Psoas muscle (tissue), 7 donors: ENCODE measurements at regions not wholly inside any gene's neighbourhood (a gene's known extent, or its start where the extent isn't known, plus 50 kb on each side); places are given as distances from the start of the nearest gene placed in this dataset.

Experiments used
- ATAC-seq, 4 donors: fragments of 200-7000 bp; cut with Tn5 transposase; one replicate each; pipeline ENCODE4 v1.9.1; 2020; ENCODE audit warnings: moderate library complexity in 3 of 4, mild to moderate bottlenecking in 2 of 4
- DNase-seq, 2 donors: peaks; one replicate each; pipeline ENCODE4 v3.0.0-alpha.2; 2020
- H3K27ac ChIP-seq: fragments of 200-600 bp; one replicate; pipeline ENCODE4 v1.8.0; 2022
- H3K27me3 ChIP-seq, 3 donors: fragments of 200-600 bp in 1 of 3; one replicate each; pipeline versions ENCODE4 v1.6.1 to v1.8.0; 2013 to 2022; ENCODE audit warnings: low read length in 2 of 3, mild to moderate bottlenecking in 2 of 3, moderate library complexity in 1 of 3; ENCODE audit not compliant: insufficient read depth in 3 of 3
- H3K36me3 ChIP-seq, 2 donors: fragments of 200-600 bp in 1 of 2; one replicate each; pipeline versions ENCODE4 v1.6.1 to v1.8.0; 2013 to 2022; ENCODE audit warnings: low read depth in 1 of 2, mild to moderate bottlenecking in 1 of 2, moderate library complexity in 1 of 2; ENCODE audit not compliant: insufficient read depth in 1 of 2
- H3K4me1 ChIP-seq: fragments of 200-600 bp; one replicate; pipeline ENCODE4 v1.8.0; 2022
- H3K4me3 ChIP-seq: fragments of 200-600 bp; one replicate; pipeline ENCODE4 v1.8.0; 2022; ENCODE audit warnings: mild to moderate bottlenecking
- H3K9me3 ChIP-seq: fragments of 200-600 bp; one replicate; pipeline ENCODE4 v1.8.0; 2022
- WGBS, 3 donors: extraction: QIAGEN DNeasy Blood & Tissue Kit; methylation state at CpG; one replicate each; pipeline versions ENCODE4 v1.1.6 to v1.1.7; 2013; 5-methylcytosine and 5-hydroxymethylcytosine counted together
- intact Hi-C, 2 donors: fragments of 100-400 bp; cut with DNase I; formaldehyde crosslinking; loops; one replicate each; pipeline versions ENCODE4 v1.11.0 to v1.14.2; 2022
- TF ChIP-seq, protein P1 (sequence below): fragments of 200-600 bp; IDR thresholded peaks from one replicate; pipeline ENCODE4 v1.8.0; 2022; ENCODE audit warnings: antibody characterized with exemption
- donor health status: healthy with polysubstance abuse.
- donor health status: DM: no; HTN: no; CAD: no; lungs with moderate emphysema.
- donor health status: Bipolar disorder and iron deficiency.
- donor health status: healthy.
- donor health status: DM: yes; HTN: yes; CAD: no.
- donor health status: DM: no; HTN: no; CAD: no.
- donor health status: DM: yes; HTN: yes; CAD: no.

DNA sequence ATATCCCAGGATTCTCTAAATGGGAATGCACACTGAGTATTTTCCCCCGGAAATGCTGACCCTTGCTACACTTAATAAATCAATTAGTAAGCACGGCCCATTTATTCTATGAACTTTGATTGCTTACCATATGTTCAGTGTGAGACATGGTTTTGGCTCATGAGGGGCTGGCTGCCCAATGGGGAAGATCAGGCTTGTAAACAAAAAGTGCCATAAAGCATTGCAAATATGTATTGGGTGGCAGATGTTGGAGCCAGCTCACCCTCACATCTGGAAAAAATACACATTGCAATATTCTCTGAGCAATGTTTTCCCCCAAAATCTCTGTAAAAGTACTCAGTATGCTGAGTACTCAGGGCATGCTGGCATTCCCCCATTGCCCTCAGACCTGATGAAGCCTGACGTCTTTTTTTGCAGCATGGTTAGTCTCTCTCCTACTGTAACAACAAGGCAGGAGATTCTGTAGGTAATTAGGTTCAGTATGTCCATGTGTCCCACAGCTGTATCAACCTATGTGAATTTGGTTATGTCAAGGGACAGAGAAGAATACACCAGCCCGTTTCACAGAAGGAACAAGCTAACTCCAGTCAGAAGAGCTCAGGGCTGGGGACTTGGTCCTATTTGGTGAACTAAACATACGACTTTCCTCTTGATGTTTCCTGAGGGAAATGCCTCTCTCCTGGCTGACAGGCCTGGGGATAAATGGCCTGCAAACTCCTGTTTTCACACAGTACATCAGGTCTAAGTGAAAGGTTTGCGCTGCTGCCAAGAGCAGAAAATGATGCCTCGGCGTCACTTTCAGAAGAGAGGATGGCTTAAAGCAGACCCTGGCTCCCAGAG lies 202.4 kb downstream of the INSIG2 start:
- TF ChIP-seq, protein P1, sequence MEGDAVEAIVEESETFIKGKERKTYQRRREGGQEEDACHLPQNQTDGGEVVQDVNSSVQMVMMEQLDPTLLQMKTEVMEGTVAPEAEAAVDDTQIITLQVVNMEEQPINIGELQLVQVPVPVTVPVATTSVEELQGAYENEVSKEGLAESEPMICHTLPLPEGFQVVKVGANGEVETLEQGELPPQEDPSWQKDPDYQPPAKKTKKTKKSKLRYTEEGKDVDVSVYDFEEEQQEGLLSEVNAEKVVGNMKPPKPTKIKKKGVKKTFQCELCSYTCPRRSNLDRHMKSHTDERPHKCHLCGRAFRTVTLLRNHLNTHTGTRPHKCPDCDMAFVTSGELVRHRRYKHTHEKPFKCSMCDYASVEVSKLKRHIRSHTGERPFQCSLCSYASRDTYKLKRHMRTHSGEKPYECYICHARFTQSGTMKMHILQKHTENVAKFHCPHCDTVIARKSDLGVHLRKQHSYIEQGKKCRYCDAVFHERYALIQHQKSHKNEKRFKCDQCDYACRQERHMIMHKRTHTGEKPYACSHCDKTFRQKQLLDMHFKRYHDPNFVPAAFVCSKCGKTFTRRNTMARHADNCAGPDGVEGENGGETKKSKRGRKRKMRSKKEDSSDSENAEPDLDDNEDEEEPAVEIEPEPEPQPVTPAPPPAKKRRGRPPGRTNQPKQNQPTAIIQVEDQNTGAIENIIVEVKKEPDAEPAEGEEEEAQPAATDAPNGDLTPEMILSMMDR = no peak
- H3K4me1 ChIP-seq = no peaks in the 10 kb centered on the region
- ATAC-seq (no peak), DNase-seq (no peak)
- no peaks in the 10 kb centered on the region for H3K9me3 ChIP-seq
- WGBS, 3 donors = 52 to 56% (median 53%) methylated on average over 8 of the region's 8 CpGs
- no peak overlapping the region for H3K27ac ChIP-seq
- no peak overlapping the region for H3K4me3 ChIP-seq
- intact Hi-C loops = no loop called here
- H3K36me3 ChIP-seq = no peaks in the 10 kb centered on the region
- H3K27me3 ChIP-seq = no peaks in the 10 kb centered on the region

DNA sequence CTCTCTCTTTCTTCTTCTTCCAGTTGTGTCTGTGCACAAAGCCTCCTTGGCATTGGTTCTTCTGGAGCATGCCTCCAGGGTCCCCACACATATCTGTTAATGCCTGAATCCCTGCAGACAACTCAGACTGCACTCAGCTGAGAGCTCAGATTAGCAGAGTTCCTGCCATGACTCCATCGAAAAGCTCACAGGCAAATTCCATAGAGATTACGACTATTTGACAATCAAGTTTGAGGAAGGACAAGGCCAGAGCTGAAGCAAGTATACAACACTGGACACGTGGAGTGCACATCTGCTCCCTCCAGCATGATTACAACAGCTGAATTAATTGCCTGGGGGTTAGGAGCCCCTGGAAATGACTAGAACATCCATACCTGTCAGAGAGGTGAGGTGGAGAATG lies 190.7 kb downstream of the INSIG2 start:
- WGBS, 3 donors = 47 to 55% (median 53%) methylated on average over 3 of the region's 3 CpGs
- TF ChIP-seq, protein P1 = no peak
- Histone ChIP-seq H3K4me3 (no peak overlapping the region), H3K27me3 (no peaks in the 10 kb centered on the region), H3K36me3 (no peaks in the 10 kb centered on the region), H3K4me1 (no peaks in the 10 kb centered on the region), H3K27ac (no peak overlapping the region), H3K9me3 (no peaks in the 10 kb centered on the region)
- no peak for ATAC-seq
- intact Hi-C loops = no loop called here
- no peak for DNase-seq

DNA sequence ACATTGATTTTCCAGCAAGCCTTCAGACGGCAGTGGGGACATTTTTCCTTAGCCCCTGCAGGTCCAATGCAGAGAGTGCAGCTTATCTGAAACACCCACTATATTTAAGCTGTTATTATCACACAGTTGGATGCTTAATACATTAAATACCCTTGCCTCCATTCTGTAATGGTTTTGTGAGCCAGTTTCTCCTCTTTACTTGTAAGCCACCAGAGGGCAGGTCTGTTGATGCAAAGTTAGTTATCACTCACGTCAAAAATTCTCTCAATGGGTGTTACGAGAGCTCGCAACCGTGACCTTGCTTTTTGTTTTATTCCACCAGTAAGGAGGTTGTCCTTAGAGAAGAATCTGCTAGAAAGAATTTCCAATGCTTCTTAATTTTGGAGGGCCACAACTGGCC lies 189.8 kb downstream of the INSIG2 start:
- Histone ChIP-seq H3K9me3 (no peaks in the 10 kb centered on the region), H3K27me3 (no peaks in the 10 kb centered on the region), H3K4me3 (no peak overlapping the region), H3K36me3 (no peaks in the 10 kb centered on the region), H3K27ac (no peak overlapping the region), H3K4me1 (no peaks in the 10 kb centered on the region)
- DNase-seq = no peak
- TF ChIP-seq, protein P1 = no peak
- WGBS, 3 donors = 83 to 89% (median 85%) methylated on average over 5 of the region's 5 CpGs
- intact Hi-C loops = no loop called here
- ATAC-seq = no peak

DNA sequence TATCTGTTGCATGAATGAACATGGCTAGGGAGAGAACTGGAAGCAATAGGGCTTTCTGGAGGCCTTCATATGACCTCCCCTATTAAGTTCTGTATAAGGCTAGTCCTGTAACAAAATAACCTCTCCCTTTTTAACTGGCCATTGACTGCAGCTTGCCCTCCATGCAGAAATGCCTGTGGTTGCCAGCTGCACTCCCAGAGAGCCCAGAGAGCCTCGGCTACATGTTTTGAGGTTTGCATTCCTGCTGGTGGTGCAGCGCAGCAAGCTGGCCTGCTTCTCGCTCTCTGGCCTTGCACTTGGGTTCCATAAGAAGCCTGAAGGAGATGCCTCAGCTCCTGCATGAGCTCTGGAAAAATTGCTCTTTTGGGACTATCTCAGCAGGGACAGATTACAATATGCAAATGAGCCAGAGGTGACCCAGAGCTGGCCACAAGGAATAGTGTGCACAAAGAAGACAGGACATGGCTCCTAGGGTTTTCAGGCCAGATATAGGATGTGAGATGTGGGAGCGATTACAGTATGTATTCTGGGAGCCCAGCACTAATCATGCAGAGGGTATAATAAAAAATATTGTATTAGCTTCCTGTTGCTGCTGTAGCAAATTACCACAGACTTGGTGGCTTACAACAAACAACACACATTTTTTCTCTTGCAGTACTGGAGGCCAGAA lies 186.7 kb downstream of the INSIG2 start:
- DNase-seq = no peak
- no peak for ATAC-seq
- no peak overlapping the region for H3K27ac ChIP-seq
- 75 to 88% (median 76%) methylated on average over 4 of the region's 4 CpGs for WGBS, 3 donors
- intact Hi-C loops = no loop called here
- TF ChIP-seq, protein P1 = no peak
- no peak overlapping the region for H3K4me3 ChIP-seq
- H3K36me3 ChIP-seq = no peaks in the 10 kb centered on the region
- H3K4me1 ChIP-seq = no peaks in the 10 kb centered on the region
- no peaks in the 10 kb centered on the region for H3K27me3 ChIP-seq
- H3K9me3 ChIP-seq = no peaks in the 10 kb centered on the region
